HUES48 (cell line): ENCODE measurements at regions not wholly inside any gene's neighbourhood (a gene's known extent, or its start where the extent isn't known, plus 50 kb on each side); places are given as distances from the start of the nearest gene placed in this dataset.

ENCODE experiments used
- H3K27ac ChIP-seq: one replicate; pipeline ENCODE4 v1.7.0; 2013; ENCODE audit warnings: low read depth, low read length, inconsistent platforms
- H3K27me3 ChIP-seq: 2 replicates; pipeline ENCODE4 v1.6.1; 2013; ENCODE audit warnings: mild to moderate bottlenecking, low read length; ENCODE audit not compliant: control insufficient read depth, insufficient read depth
- H3K36me3 ChIP-seq: 2 replicates; pipeline ENCODE4 v1.6.1; 2013; ENCODE audit warnings: low read length; ENCODE audit not compliant: control insufficient read depth, insufficient read depth
- H3K4me1 ChIP-seq: 2 replicates; pipeline ENCODE4 v1.6.1; 2013; ENCODE audit warnings: mild to moderate bottlenecking, low read length; ENCODE audit not compliant: control insufficient read depth, insufficient read depth
- H3K4me3 ChIP-seq: 2 replicates; pipeline ENCODE4 v1.5.1; 2013; ENCODE audit warnings: mild to moderate bottlenecking, low read depth, low read length
- H3K9ac ChIP-seq: 2 replicates; pipeline ENCODE4 v1.6.1; 2013; ENCODE audit warnings: mild to moderate bottlenecking, low read depth, low read length, moderate library complexity
- H3K9me3 ChIP-seq: 2 replicates; pipeline ENCODE4 v1.6.1; 2013; ENCODE audit warnings: low read length; ENCODE audit not compliant: control insufficient read depth, insufficient read depth

- no peak overlapping the region for H3K4me3 ChIP-seq
- no peaks in the 10 kb centered on the region for H3K27me3 ChIP-seq
- H3K4me1 ChIP-seq = no peaks in the 10 kb centered on the region
- H3K9me3 ChIP-seq = peaks cover 5% of the 10 kb centered on the region; the same call in 1 of the 2 replicates
- no peak overlapping the region for H3K9ac ChIP-seq
- H3K36me3 ChIP-seq = no peaks in the 10 kb centered on the region
- H3K27ac ChIP-seq = no peak overlapping the region
Observed at GRCh38 chr2:2935445-2936149, 442.0 kb downstream of the EIPR1 start.

DNA sequence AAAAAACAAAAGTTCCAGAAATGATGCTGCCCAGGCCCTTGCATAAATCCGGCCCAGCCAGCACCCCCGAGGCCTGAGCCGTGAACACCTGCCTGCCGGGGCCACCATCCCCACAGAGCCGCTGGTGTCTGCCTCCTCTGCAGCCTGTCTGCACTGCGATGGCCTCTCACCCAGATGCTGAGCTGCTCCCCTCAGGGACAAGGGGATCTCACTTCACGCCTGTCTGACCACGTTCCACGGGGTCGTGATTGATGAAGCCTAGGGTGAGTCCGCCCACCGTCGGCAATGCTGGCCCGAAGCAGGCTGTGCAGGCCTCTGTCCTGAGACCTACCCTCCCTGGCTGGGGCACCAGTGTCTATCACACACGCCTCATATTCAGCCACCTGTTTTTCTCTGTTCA lies 444.2 kb downstream of the EIPR1 start:
- Histone ChIP-seq H3K9me3 (peaks cover 14% of the 10 kb centered on the region; the same call in 1 of the 2 replicates), H3K27ac (no peak overlapping the region), H3K36me3 (no peaks in the 10 kb centered on the region)

GRCh38 chr2:2932692-2933305 lies 444.8 kb downstream of the EIPR1 start:
- H3K4me3 ChIP-seq = no peak overlapping the region

More for the DNA sequence above, 444.2 kb downstream of the EIPR1 start:
- no peak overlapping the region for H3K4me3 ChIP-seq
- no peaks in the 10 kb centered on the region for H3K27me3 ChIP-seq
- H3K4me1 ChIP-seq = no peaks in the 10 kb centered on the region
- H3K9ac ChIP-seq = no peak overlapping the region

DNA sequence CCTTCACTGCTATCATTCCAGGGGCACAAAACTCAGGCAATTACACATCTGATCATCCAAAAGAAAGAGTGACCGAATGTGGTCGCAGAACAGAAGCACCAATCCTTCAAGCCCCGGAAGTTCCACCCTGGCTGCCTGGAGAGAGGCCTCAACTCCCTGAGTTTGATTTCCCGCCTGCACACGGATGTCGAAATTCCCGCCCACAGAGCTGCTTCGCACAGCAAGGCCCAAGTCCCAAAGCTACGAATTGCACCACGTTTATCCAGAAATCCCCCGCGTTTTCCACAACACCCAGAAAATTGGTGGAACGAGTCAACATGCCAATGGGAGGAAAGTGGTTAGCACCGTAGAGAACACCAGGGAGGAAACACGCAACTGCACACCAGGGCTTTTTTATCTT lies 445.4 kb downstream of the EIPR1 start:
- H3K4me3 ChIP-seq = no peak overlapping the region
- no peak overlapping the region for H3K27ac ChIP-seq
- H3K36me3 ChIP-seq = no peaks in the 10 kb centered on the region
- no peaks in the 10 kb centered on the region for H3K4me1 ChIP-seq
- peaks cover 10% of the 10 kb centered on the region; the same call in 1 of the 2 replicates for H3K9me3 ChIP-seq
- H3K9ac ChIP-seq = no peak overlapping the region
- H3K27me3 ChIP-seq = no peaks in the 10 kb centered on the region

More at GRCh38 chr2:2932692-2933305, 444.8 kb downstream of the EIPR1 start:
- no peak overlapping the region for H3K27ac ChIP-seq
- H3K27me3 ChIP-seq = no peaks in the 10 kb centered on the region
- peaks cover 14% of the 10 kb centered on the region; the same call in 1 of the 2 replicates for H3K9me3 ChIP-seq
- H3K4me1 ChIP-seq = no peaks in the 10 kb centered on the region
- no peak overlapping the region for H3K9ac ChIP-seq
- H3K36me3 ChIP-seq = no peaks in the 10 kb centered on the region

- Histone ChIP-seq H3K9me3 (peaks cover 9% of the 10 kb centered on the region; the same call in 1 of the 2 replicates), H3K4me3 (no peak overlapping the region), H3K9ac (no peak overlapping the region), H3K27me3 (no peaks in the 10 kb centered on the region), H3K36me3 (no peaks in the 10 kb centered on the region), H3K27ac (no peak overlapping the region), H3K4me1 (no peaks in the 10 kb centered on the region)
Observed at GRCh38 chr2:2931318-2932075, 446.1 kb downstream of the EIPR1 start.

- no peak overlapping the region for H3K4me3 ChIP-seq
- H3K36me3 ChIP-seq = no peaks in the 10 kb centered on the region
- peaks cover 9% of the 10 kb centered on the region; the same call in 1 of the 2 replicates for H3K9me3 ChIP-seq
- no peaks in the 10 kb centered on the region for H3K27me3 ChIP-seq
- H3K9ac ChIP-seq = no peak overlapping the region
- no peaks in the 10 kb centered on the region for H3K4me1 ChIP-seq
- no peak overlapping the region for H3K27ac ChIP-seq
Observed at GRCh38 chr2:2930841-2931240, 446.8 kb downstream of the EIPR1 start.

DNA sequence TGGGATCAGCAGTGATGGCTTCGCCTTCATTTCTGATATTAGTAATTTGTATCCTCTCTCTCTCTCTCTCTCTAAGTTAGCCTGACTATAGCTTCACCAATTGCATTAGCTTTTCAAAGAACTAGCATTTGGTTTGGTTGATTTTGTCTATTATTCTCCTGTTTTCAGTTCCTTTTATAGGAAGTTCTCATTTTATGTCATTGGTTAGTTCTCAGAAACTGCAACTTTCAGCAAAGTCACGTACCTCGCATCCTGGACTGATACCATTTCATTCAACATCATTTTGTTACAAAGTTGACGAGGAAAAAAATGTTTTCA lies 450.8 kb downstream of the EIPR1 start:
- H3K4me1 ChIP-seq = no peaks in the 10 kb centered on the region
- H3K4me3 ChIP-seq = no peak overlapping the region
- no peak overlapping the region for H3K27ac ChIP-seq
- H3K36me3 ChIP-seq = no peaks in the 10 kb centered on the region
- H3K9me3 ChIP-seq = peaks cover 9% of the 10 kb centered on the region; the same call in 1 of the 2 replicates
- no peaks in the 10 kb centered on the region for H3K27me3 ChIP-seq
- no peak overlapping the region for H3K9ac ChIP-seq

- Histone ChIP-seq H3K4me1 (no peaks in the 10 kb centered on the region), H3K36me3 (no peaks in the 10 kb centered on the region), H3K4me3 (no peak overlapping the region), H3K27me3 (no peaks in the 10 kb centered on the region), H3K9me3 (peaks cover 9% of the 10 kb centered on the region; the same call in 1 of the 2 replicates), H3K27ac (no peak overlapping the region), H3K9ac (no peak overlapping the region)
Observed at GRCh38 chr2:2926009-2926857, 451.4 kb downstream of the EIPR1 start.

GRCh38 chr2:2922156-2922555 lies 455.5 kb downstream of the EIPR1 start:
- no peak overlapping the region for H3K4me3 ChIP-seq
- no peak overlapping the region for H3K27ac ChIP-seq
- H3K27me3 ChIP-seq = no peaks in the 10 kb centered on the region
- H3K9me3 ChIP-seq = no peaks in the 10 kb centered on the region
- no peaks in the 10 kb centered on the region for H3K36me3 ChIP-seq
- H3K4me1 ChIP-seq = no peaks in the 10 kb centered on the region
- no peak overlapping the region for H3K9ac ChIP-seq

GRCh38 chr2:2921011-2921720 lies 456.5 kb downstream of the EIPR1 start:
- Histone ChIP-seq H3K27me3 (no peaks in the 10 kb centered on the region), H3K36me3 (no peaks in the 10 kb centered on the region), H3K4me3 (no peak overlapping the region), H3K9me3 (no peaks in the 10 kb centered on the region), H3K9ac (no peak overlapping the region), H3K4me1 (no peaks in the 10 kb centered on the region), H3K27ac (no peak overlapping the region)
